ENCODE measurements at regions not wholly inside any gene's neighbourhood (a gene's known extent, or its start where the extent isn't known, plus 50 kb on each side); places are given as distances from the start of the nearest gene placed in this dataset.

GRCh38 chr11:97786961-97787360 lies 1233.8 kb upstream of the CNTN5 start:
- in situ Hi-C loops (cut with HindIII; ENCODE audit: low sequenced_read_pairs), result no loop called here

- in situ Hi-C loops (cut with HindIII; ENCODE audit: low sequenced_read_pairs), result no loop called here
These were observed 1225.9 kb upstream of the CNTN5 start for GRCh38 chr11:97794876-97795275.

- in situ Hi-C loops (cut with HindIII; ENCODE audit: low sequenced_read_pairs), result no loop called here
These were observed 1219.9 kb upstream of the CNTN5 start for GRCh38 chr11:97800891-97801290.

GRCh38 chr11:97814325-97814959 lies 1206.3 kb upstream of the CNTN5 start:
- in situ Hi-C loops (cut with HindIII; ENCODE audit: low sequenced_read_pairs), result no loop called here

GRCh38 chr11:97815667-97816066 lies 1205.1 kb upstream of the CNTN5 start:
- in situ Hi-C loops (cut with HindIII; ENCODE audit: low sequenced_read_pairs), result no loop called here

- in situ Hi-C loops (cut with HindIII; ENCODE audit: low sequenced_read_pairs), result no loop called here
These were observed 1188.3 kb upstream of the CNTN5 start for GRCh38 chr11:97832451-97832850.

GRCh38 chr11:97833412-97833811 lies 1187.3 kb upstream of the CNTN5 start:
- in situ Hi-C loops (cut with HindIII; ENCODE audit: low sequenced_read_pairs), result no loop called here

- in situ Hi-C loops (cut with HindIII; ENCODE audit: low sequenced_read_pairs), result no loop called here
These were observed 1176.7 kb upstream of the CNTN5 start for GRCh38 chr11:97844016-97844415.

GRCh38 chr11:97847730-97848129 lies 1173.0 kb upstream of the CNTN5 start:
- in situ Hi-C loops (cut with HindIII; ENCODE audit: low sequenced_read_pairs), result no loop called here

GRCh38 chr11:97850701-97851100 lies 1170.0 kb upstream of the CNTN5 start:
- in situ Hi-C loops (cut with HindIII; ENCODE audit: low sequenced_read_pairs), result no loop called here

GRCh38 chr11:97854357-97854756 lies 1166.4 kb upstream of the CNTN5 start:
- in situ Hi-C loops (cut with HindIII; ENCODE audit: low sequenced_read_pairs), result no loop called here

- in situ Hi-C loops (cut with HindIII; ENCODE audit: low sequenced_read_pairs), result no loop called here
These were observed 1165.9 kb upstream of the CNTN5 start for GRCh38 chr11:97854877-97855276.

- in situ Hi-C loops (cut with HindIII; ENCODE audit: low sequenced_read_pairs), result no loop called here
These were observed 1164.1 kb upstream of the CNTN5 start for GRCh38 chr11:97856666-97857065.

- in situ Hi-C loops (cut with HindIII; ENCODE audit: low sequenced_read_pairs), result no loop called here
These were observed 1160.5 kb upstream of the CNTN5 start for GRCh38 chr11:97860237-97860636.

GRCh38 chr11:97862021-97862420 lies 1158.7 kb upstream of the CNTN5 start:
- in situ Hi-C loops (cut with HindIII; ENCODE audit: low sequenced_read_pairs), result no loop called here

GRCh38 chr11:97865424-97866012 lies 1155.2 kb upstream of the CNTN5 start:
- in situ Hi-C loops (cut with HindIII; ENCODE audit: low sequenced_read_pairs), result no loop called here

- in situ Hi-C loops (cut with HindIII; ENCODE audit: low sequenced_read_pairs), result no loop called here
These were observed 1148.9 kb upstream of the CNTN5 start for GRCh38 chr11:97871816-97872215.

- in situ Hi-C loops (cut with HindIII; ENCODE audit: low sequenced_read_pairs), result no loop called here
These were observed 1140.5 kb upstream of the CNTN5 start for GRCh38 chr11:97880209-97880608.

- in situ Hi-C loops (cut with HindIII; ENCODE audit: low sequenced_read_pairs), result no loop called here
These were observed 1137.7 kb upstream of the CNTN5 start for GRCh38 chr11:97883086-97883485.

- in situ Hi-C loops (cut with HindIII; ENCODE audit: low sequenced_read_pairs), result no loop called here
These were observed 1132.1 kb upstream of the CNTN5 start for GRCh38 chr11:97888641-97889040.

- in situ Hi-C loops (cut with HindIII; ENCODE audit: low sequenced_read_pairs), result no loop called here
These were observed 1130.3 kb upstream of the CNTN5 start for GRCh38 chr11:97890466-97890865.

- in situ Hi-C loops (cut with HindIII; ENCODE audit: low sequenced_read_pairs), result no loop called here
These were observed 1127.1 kb upstream of the CNTN5 start for GRCh38 chr11:97893612-97894011.

- in situ Hi-C loops (cut with HindIII; ENCODE audit: low sequenced_read_pairs), result no loop called here
These were observed 1125.8 kb upstream of the CNTN5 start for GRCh38 chr11:97894978-97895377.

Data from DLD1 (cell line).